Endodermal cell (in vitro differentiated cells): ENCODE measurements at regions not wholly inside any gene's neighbourhood (a gene's known extent, or its start where the extent isn't known, plus 50 kb on each side); places are given as distances from the start of the nearest gene placed in this dataset.

Experiments used
- DNase-seq: peaks from one replicate; pipeline ENCODE4 v3.0.0-alpha.2; 2017
- H3K27ac ChIP-seq: 2 replicates; pipeline ENCODE4 v1.5.1; 2013; ENCODE audit warnings: mild to moderate bottlenecking, low read depth, low read length, moderate library complexity
- H3K27me3 ChIP-seq: 2 replicates; pipeline ENCODE4 v1.6.1; 2013; ENCODE audit warnings: mild to moderate bottlenecking, low read length, moderate library complexity; ENCODE audit not compliant: insufficient read depth, control insufficient read depth, poor library complexity, severe bottlenecking
- H3K36me3 ChIP-seq: 2 replicates; pipeline ENCODE4 v1.7.0; 2013; ENCODE audit warnings: mild to moderate bottlenecking, low read length, moderate library complexity; ENCODE audit not compliant: control insufficient read depth, insufficient read depth
- H3K4me1 ChIP-seq: one replicate; pipeline ENCODE4 v1.7.0; 2013; ENCODE audit warnings: low read length; ENCODE audit not compliant: control insufficient read depth, insufficient read depth
- H3K4me3 ChIP-seq: 2 replicates; pipeline ENCODE4 v1.5.1; 2013; ENCODE audit warnings: mild to moderate bottlenecking, low read length, moderate library complexity
- H3K9ac ChIP-seq: 2 replicates; pipeline ENCODE4 v1.6.1; 2013; ENCODE audit warnings: mild to moderate bottlenecking, low read length, moderate library complexity; ENCODE audit not compliant: poor library complexity, severe bottlenecking; ENCODE audit errors: extremely low read depth
- H3K9me3 ChIP-seq: 2 replicates; pipeline ENCODE4 v1.6.1; 2013; ENCODE audit warnings: mild to moderate bottlenecking, low read length, moderate library complexity; ENCODE audit not compliant: control insufficient read depth
- H3K27ac Mint-ChIP-seq: 2 replicates; pipeline ENCODE4 v1.8.0; 2020; ENCODE audit warnings: mixed read lengths
- H3K27me3 Mint-ChIP-seq: 2 replicates; pipeline ENCODE4 v1.8.0; 2021; ENCODE audit warnings: mild to moderate bottlenecking, mixed read lengths; ENCODE audit not compliant: insufficient read depth
- H3K36me3 Mint-ChIP-seq: 2 replicates; pipeline ENCODE4 v1.8.0; 2020; ENCODE audit warnings: low read depth, mixed read lengths
- H3K4me1 Mint-ChIP-seq: 2 replicates; pipeline ENCODE4 v1.8.0; 2020; ENCODE audit warnings: mixed read lengths
- H3K4me3 Mint-ChIP-seq: 2 replicates; pipeline ENCODE4 v1.8.0; 2020; ENCODE audit warnings: mild to moderate bottlenecking, moderate library complexity, mixed read lengths
- H3K9me3 Mint-ChIP-seq: 2 replicates; pipeline ENCODE4 v1.8.0; 2020; ENCODE audit warnings: mild to moderate bottlenecking, mixed read lengths
- CTCF ChIP-seq: fragments of 200-600 bp; sonication (generic); conservative IDR thresholded peaks from 2 replicates; pipeline ENCODE4 v1.5.0; 2021; ENCODE audit warnings: antibody characterized with exemption, mild to moderate bottlenecking
- WGBS, 2 experiments: methylation state at CpG; one replicate each; pipeline versions ENCODE4 v1.1.5 to v1.1.7; 2013; ENCODE audit warnings: missing lambda C conversion rate in 2 of 2, mixed read lengths in 1 of 2; ENCODE audit not compliant: insufficient coverage in 1 of 2, insufficient read length in 1 of 2; 5-methylcytosine and 5-hydroxymethylcytosine counted together

- Histone ChIP-seq H3K9ac (no peak overlapping the region), H3K27me3 (no peaks in the 10 kb centered on the region), H3K4me3 (no peak overlapping the region), H3K4me1 (peaks cover 3% of the 10 kb centered on the region), H3K36me3 (no peaks in the 10 kb centered on the region), H3K9me3 (no peaks in the 10 kb centered on the region), H3K27ac (no peak overlapping the region)
- no peak overlapping the region for H3K27ac Mint-ChIP-seq
- 90 to 93% methylated on average over 8 of the region's 8 CpGs for WGBS, 2 experiments
- DNase-seq: no peak
- H3K9me3 Mint-ChIP-seq: no peaks in the 10 kb centered on the region
- H3K4me1 Mint-ChIP-seq: peaks cover 5% of the 10 kb centered on the region
- H3K27me3 Mint-ChIP-seq: no peaks in the 10 kb centered on the region
- H3K36me3 Mint-ChIP-seq: no peaks in the 10 kb centered on the region
- no peak for TF ChIP-seq CTCF
- no peak overlapping the region for H3K4me3 Mint-ChIP-seq
Observed at GRCh38 chr10:10831085-10831484, 186.6 kb upstream of the CELF2 start.

- H3K36me3 Mint-ChIP-seq: no peaks in the 10 kb centered on the region
- WGBS, 2 experiments: 90 to 96% methylated on average over 4 to 6 of the region's 6 CpGs
Observed at GRCh38 chr10:10833955-10834354, 183.7 kb upstream of the CELF2 start.

GRCh38 chr10:10844251-10844650 lies 173.4 kb upstream of the CELF2 start:
- WGBS, 2 experiments: 60% methylated on average over 1 of the region's 1 CpG
- no peak for TF ChIP-seq CTCF
- H3K27ac ChIP-seq: no peak overlapping the region

More at GRCh38 chr10:10833955-10834354, 183.7 kb upstream of the CELF2 start:
- H3K9me3 Mint-ChIP-seq: no peaks in the 10 kb centered on the region
- Histone ChIP-seq H3K36me3 (no peaks in the 10 kb centered on the region), H3K9ac (no peak overlapping the region), H3K27ac (no peak overlapping the region), H3K4me3 (no peak overlapping the region), H3K9me3 (no peaks in the 10 kb centered on the region), H3K27me3 (no peaks in the 10 kb centered on the region), H3K4me1 (peaks cover 3% of the 10 kb centered on the region)
- TF ChIP-seq CTCF: no peak
- H3K27ac Mint-ChIP-seq: no peak overlapping the region
- H3K4me1 Mint-ChIP-seq: no peaks in the 10 kb centered on the region
- no peak for DNase-seq
- no peak overlapping the region for H3K4me3 Mint-ChIP-seq
- H3K27me3 Mint-ChIP-seq: no peaks in the 10 kb centered on the region

More at GRCh38 chr10:10844251-10844650, 173.4 kb upstream of the CELF2 start:
- Mint-ChIP-seq H3K9me3 (peaks cover 17% of the 10 kb centered on the region), H3K4me3 (no peak overlapping the region), H3K27ac (no peak overlapping the region), H3K27me3 (no peaks in the 10 kb centered on the region), H3K4me1 (no peaks in the 10 kb centered on the region), H3K36me3 (no peaks in the 10 kb centered on the region)
- Histone ChIP-seq H3K9ac (no peak overlapping the region), H3K27me3 (no peaks in the 10 kb centered on the region), H3K4me3 (no peak overlapping the region), H3K4me1 (no peaks in the 10 kb centered on the region), H3K9me3 (no peaks in the 10 kb centered on the region), H3K36me3 (no peaks in the 10 kb centered on the region)
- no peak for DNase-seq
